ENCODE measurements at regions not wholly inside any gene's neighbourhood (a gene's known extent, or its start where the extent isn't known, plus 50 kb on each side); places are given as distances from the start of the nearest gene placed in this dataset.

- in situ Hi-C loops (cut with HindIII; ENCODE audit: low pct_unique_long_range_greater_than_20kb, low sequenced_read_pairs): no loop called here
- Histone ChIP-seq H3K9me3 (ENCODE audit: control insufficient read depth, insufficient read depth, low read depth, low read length) (no peaks in the 10 kb centered on the region), H3K4me3 (ENCODE audit: low read depth in 2 of 2, low read length in 2 of 2) (no peak overlapping the region), H3K4me1 (ENCODE audit: control insufficient read depth, insufficient read depth, low read length) (no peaks in the 10 kb centered on the region), H3K27ac (ENCODE audit: low read length) (no peak overlapping the region), H3K27me3 (ENCODE audit: control insufficient read depth, insufficient read depth, low read length) (peaks cover 2% of the 10 kb centered on the region; the same call in 1 of the 2 replicates), H3K36me3 (ENCODE audit: control insufficient read depth, insufficient read depth, low read length) (no peaks in the 10 kb centered on the region)
- TF ChIP-seq REST (IDR thresholded peaks at IDR 0.05; ENCODE audit: insufficient read depth in 1 of 2, low read depth in 2 of 2, low read length in 1 of 2) (no peak), TCF7L2 (IDR thresholded peaks at IDR 0.05; ENCODE audit: low read depth, low read length) (no peak), POLR2AphosphoS5 (IDR thresholded peaks at IDR 0.05; ENCODE audit: low read depth, low read length) (no peak), CTCF (IDR thresholded peaks at IDR 0.05) (no peak), SIN3A (IDR thresholded peaks at IDR 0.05; ENCODE audit: borderline replicate concordance, insufficient read depth, low read depth, low read length) (no peak)
- ATAC-seq (no peak), DNase-seq (ENCODE audit: low read depth, low spot score) (no peak)
- CTCF ChIA-PET: no interaction called here
- POLR2A ChIA-PET: no interaction called here
- intact Hi-C loops (cut with micrococcal nuclease; ENCODE audit: unreplicated experiment): no loop called here
- no TSS peak for BruUV-seq (replicated peaks)
Measured at GRCh38 chr6:125423047-125423446, 121.3 kb upstream of the HDDC2 start.

- Histone ChIP-seq H3K27ac (ENCODE audit: low read length) (no peak overlapping the region), H3K27me3 (ENCODE audit: control insufficient read depth, insufficient read depth, low read length) (no peaks in the 10 kb centered on the region), H3K36me3 (ENCODE audit: control insufficient read depth, insufficient read depth, low read length) (no peaks in the 10 kb centered on the region), H3K9me3 (ENCODE audit: control insufficient read depth, insufficient read depth, low read depth, low read length) (no peaks in the 10 kb centered on the region), H3K4me1 (ENCODE audit: control insufficient read depth, insufficient read depth, low read length) (no peaks in the 10 kb centered on the region), H3K4me3 (ENCODE audit: low read depth in 2 of 2, low read length in 2 of 2) (no peak overlapping the region)
- in situ Hi-C loops (cut with HindIII; ENCODE audit: low pct_unique_long_range_greater_than_20kb, low sequenced_read_pairs) (no loop called here), intact Hi-C loops (cut with micrococcal nuclease; ENCODE audit: unreplicated experiment) (no loop called here)
- no peak for TF ChIP-seq SIN3A (IDR thresholded peaks at IDR 0.05; ENCODE audit: borderline replicate concordance, insufficient read depth, low read depth, low read length)
- no peak for TF ChIP-seq REST (IDR thresholded peaks at IDR 0.05; ENCODE audit: insufficient read depth in 1 of 2, low read depth in 2 of 2, low read length in 1 of 2)
- no peak for TF ChIP-seq TCF7L2 (IDR thresholded peaks at IDR 0.05; ENCODE audit: low read depth, low read length)
- no peak for TF ChIP-seq POLR2AphosphoS5 (IDR thresholded peaks at IDR 0.05; ENCODE audit: low read depth, low read length)
- no peak for TF ChIP-seq CTCF (IDR thresholded peaks at IDR 0.05)
- ATAC-seq (no peak), DNase-seq (ENCODE audit: low read depth, low spot score) (no peak)
- CTCF ChIA-PET: no interaction called here
- POLR2A ChIA-PET: no interaction called here
- BruUV-seq (replicated peaks): no TSS peak
Measured at GRCh38 chr6:125431971-125432370, 130.2 kb upstream of the HDDC2 start.
